ENCODE measurements at regions not wholly inside any gene's neighbourhood (a gene's known extent, or its start where the extent isn't known, plus 50 kb on each side); places are given as distances from the start of the nearest gene placed in this dataset.

- Histone ChIP-seq H2AK5ac (ENCODE audit: low read depth, low read length) (no peak overlapping the region), H3K79me1 (ENCODE audit: low read depth, low read length) (no peaks in the 10 kb centered on the region), H4K5ac (ENCODE audit: insufficient read length, low read depth, low read length) (no peak overlapping the region), H3K27ac (ENCODE audit: low read depth, low read length) (no peak overlapping the region), H2BK12ac (ENCODE audit: low read depth, low read length) (no peak overlapping the region), H3K4me2 (ENCODE audit: insufficient read depth in 1 of 2, low read depth in 2 of 2, low read length in 2 of 2) (no peak overlapping the region), H4K8ac (ENCODE audit: extremely low read depth, insufficient read depth, low read length) (no peak overlapping the region), H3K56ac (replicated peaks; ENCODE audit: insufficient read length, low read depth, low read length) (no peak overlapping the region), H2BK15ac (ENCODE audit: low read length) (no peak overlapping the region), H3K27me3 (replicated peaks in 1 of 4; ENCODE audit: control insufficient read depth in 3 of 4, extremely low read depth in 1 of 4, insufficient read depth in 3 of 4, low read length in 3 of 4) (no peaks in the 10 kb centered on the region), H3K79me2 (ENCODE audit: control insufficient read depth in 1 of 2, insufficient read depth in 2 of 2, low read length in 2 of 2) (no peaks in the 10 kb centered on the region), H3K23ac (ENCODE audit: insufficient read length) (no peak overlapping the region), H3K9me3 (ENCODE audit: insufficient read depth in 2 of 2, low read depth in 1 of 2, low read length in 1 of 2) (0 out of 4 replicates have a peak, but pooled peaks cover 0 to 3% of the 10 kb centered on the region in 2 experiments), H3K4me1 (replicated peaks in 1 of 4; ENCODE audit: control insufficient read depth in 3 of 4, insufficient read depth in 4 of 4, low read length in 3 of 4) (peaks cover 0 to 3% (median 0%) of the 10 kb centered on the region in 4 experiments; a peak in 2 of 7 replicates), H3K9ac (replicated peaks in 1 of 4; ENCODE audit: extremely low read depth in 1 of 4, low read depth in 3 of 4, low read length in 3 of 4) (no peak overlapping the region), H2AFZ (ENCODE audit: low read length) (no peak overlapping the region), H3K14ac (ENCODE audit: insufficient read length) (no peak overlapping the region), H3K4ac (replicated peaks; ENCODE audit: insufficient read length, low read depth, low read length) (no peak overlapping the region), H3K4me3 (ENCODE audit: extremely low read depth in 1 of 4, insufficient read depth in 2 of 4, low read depth in 3 of 4, low read length in 4 of 4) (no peak overlapping the region), H2BK20ac (ENCODE audit: low read length) (no peak overlapping the region), H3K18ac (ENCODE audit: extremely low read depth, low read length) (no peak overlapping the region), H4K91ac (replicated peaks; ENCODE audit: insufficient read length, low read length) (no peak overlapping the region), H2BK120ac (replicated peaks; ENCODE audit: low read depth, low read length) (no peak overlapping the region), H3K36me3 (ENCODE audit: control insufficient read depth in 2 of 4, insufficient read depth in 4 of 4, low read length in 3 of 4) (no peaks in the 10 kb centered on the region), H2BK5ac (ENCODE audit: low read depth, low read length) (no peak overlapping the region), H4K20me1 (replicated peaks in 1 of 2; ENCODE audit: control insufficient read depth in 1 of 2, insufficient read depth in 2 of 2, low read length in 2 of 2) (no peaks in the 10 kb centered on the region), H3K23me2 (ENCODE audit: low read depth, low read length) (no peaks in the 10 kb centered on the region)
- FAIRE-seq (no peak), DNase-seq (ENCODE audit: low read depth in 1 of 2, low spot score in 2 of 2) (no peak)
- POLR2A ChIA-PET (ENCODE audit: partially characterized antibody): no interaction called here
- 76% methylated on average over 4 of the region's 4 CpGs; no CpG with 5 or more reads in 1 of the 2 experiments for WGBS, 2 experiments (ENCODE audit: extremely low coverage in 1 of 2, insufficient coverage in 1 of 2, insufficient read length in 1 of 2, insufficient replicate concordance in 2 of 2, low coverage in 1 of 2, low lambda C conversion rate in 2 of 2, missing lambda C conversion rate in 1 of 2)
- CTCF ChIA-PET (ENCODE audit: partially characterized antibody): no interaction called here
- no peak for TF ChIP-seq KDM4A (IDR thresholded peaks at IDR 0.05; ENCODE audit: low read depth, low read length, severe bottlenecking)
- TF ChIP-seq CBX8 (IDR thresholded peaks at IDR 0.05; ENCODE audit: borderline replicate concordance, low read depth, low read length): no peak
- no peak for TF ChIP-seq TCF12 (IDR thresholded peaks at IDR 0.05; ENCODE audit: low read depth, low read length)
- TF ChIP-seq PHF8 (conservative IDR thresholded peaks at IDR 0.05; ENCODE audit: low read depth, low read length): no peak
- TF ChIP-seq NRF1 (IDR thresholded peaks at IDR 0.05; ENCODE audit: low read depth, low read length): no peak
- no peak for TF ChIP-seq HDAC2 (IDR thresholded peaks at IDR 0.05; ENCODE audit: borderline replicate concordance in 1 of 2, low read depth in 2 of 2, low read length in 2 of 2)
- no peak for TF ChIP-seq SP2 (IDR thresholded peaks at IDR 0.05; ENCODE audit: low read length)
- no peak for TF ChIP-seq TAF7 (optimal IDR thresholded peaks at IDR 0.05; ENCODE audit: borderline replicate concordance, low read depth, low read length)
- no peak for TF ChIP-seq MAFK (IDR thresholded peaks at IDR 0.05; ENCODE audit: low read depth, low read length)
- TF ChIP-seq CTBP2 (IDR thresholded peaks at IDR 0.05; ENCODE audit: borderline replicate concordance, insufficient read depth, insufficient read length, low read length): no peak
- no peak for TF ChIP-seq SIN3A (conservative IDR thresholded peaks at IDR 0.05 in 1 of 2, IDR thresholded peaks at IDR 0.05 in 1 of 2; ENCODE audit: low read depth in 1 of 2, low read length in 2 of 2)
- no peak for TF ChIP-seq ATF3 (IDR thresholded peaks at IDR 0.05; ENCODE audit: insufficient read depth, low read depth, low read length)
- no peak for TF ChIP-seq CHD2 (IDR thresholded peaks at IDR 0.05; ENCODE audit: low read length)
- TF ChIP-seq CHD1 (IDR thresholded peaks at IDR 0.05; ENCODE audit: low read depth, low read length): no peak
Observed at GRCh38 chr7:34333925-34334324, 324.1 kb upstream of the NPSR1 start.

Measured in H1 (cell line).